Vagina (tissue), 2 donors: ENCODE measurements at regions not wholly inside any gene's neighbourhood (a gene's known extent, or its start where the extent isn't known, plus 50 kb on each side); places are given as distances from the start of the nearest gene placed in this dataset.

Source experiments
- DNase-seq, 2 donors: peaks; one replicate each; pipeline ENCODE4 v3.0.0-alpha.2; 2017; ENCODE audit errors: extremely low spot score in 2 of 2
- H3K27ac ChIP-seq: fragments of 200-600 bp; sonication (generic); one replicate; pipeline ENCODE4 v1.5.1; 2019
- H3K27me3 ChIP-seq: fragments of 200-600 bp; sonication (generic); one replicate; pipeline ENCODE4 v1.5.1; 2019
- H3K36me3 ChIP-seq, 2 donors: fragments of 200-600 bp; sonication (generic); one replicate each; pipeline ENCODE4 v1.5.1; 2017 to 2019
- H3K4me1 ChIP-seq: fragments of 200-600 bp; sonication (generic); one replicate; pipeline ENCODE4 v1.5.1; 2019
- H3K4me3 ChIP-seq, 2 donors: fragments of 200-600 bp; sonication (generic); 1 replicate in 1 of 2; 2 replicates in 1 of 2; pipeline ENCODE4 v1.5.1; 2016 to 2019
- H3K9me3 ChIP-seq: fragments of 200-600 bp; sonication (generic); one replicate; pipeline ENCODE4 v1.5.1; 2019
- POLR2A ChIP-seq, 2 donors: fragments of 450-650 bp; IDR thresholded peaks; one replicate each; pipeline ENCODE4 v1.6.1; 2017; ENCODE audit warnings: antibody characterized with exemption in 2 of 2, mild to moderate bottlenecking in 2 of 2, moderate library complexity in 2 of 2
- POLR2AphosphoS5 ChIP-seq, 2 donors: sonication (generic); formaldehyde crosslinking; IDR thresholded peaks; one replicate each; pipeline ENCODE4 v1.9.0; 2017; ENCODE audit warnings: antibody characterized with exemption in 2 of 2, mild to moderate bottlenecking in 2 of 2, low read depth in 1 of 2; ENCODE audit not compliant: insufficient read depth in 1 of 2
- intact Hi-C: fragments of 100-400 bp; cut with DNase I; formaldehyde crosslinking; loops from one replicate; pipeline ENCODE4 v1.15.1; 2023
- TF ChIP-seq, protein P1 (sequence below), 3 experiments: fragments of 450-650 bp in 2 of 3; fragments of 200-600 bp in 1 of 3; sonication (generic) in 1 of 3; IDR thresholded peaks; one replicate each; pipeline ENCODE4 v1.5.1; 2017 to 2019; ENCODE audit warnings: antibody characterized with exemption in 3 of 3, mild to moderate bottlenecking in 2 of 3, moderate library complexity in 2 of 3

DNA sequence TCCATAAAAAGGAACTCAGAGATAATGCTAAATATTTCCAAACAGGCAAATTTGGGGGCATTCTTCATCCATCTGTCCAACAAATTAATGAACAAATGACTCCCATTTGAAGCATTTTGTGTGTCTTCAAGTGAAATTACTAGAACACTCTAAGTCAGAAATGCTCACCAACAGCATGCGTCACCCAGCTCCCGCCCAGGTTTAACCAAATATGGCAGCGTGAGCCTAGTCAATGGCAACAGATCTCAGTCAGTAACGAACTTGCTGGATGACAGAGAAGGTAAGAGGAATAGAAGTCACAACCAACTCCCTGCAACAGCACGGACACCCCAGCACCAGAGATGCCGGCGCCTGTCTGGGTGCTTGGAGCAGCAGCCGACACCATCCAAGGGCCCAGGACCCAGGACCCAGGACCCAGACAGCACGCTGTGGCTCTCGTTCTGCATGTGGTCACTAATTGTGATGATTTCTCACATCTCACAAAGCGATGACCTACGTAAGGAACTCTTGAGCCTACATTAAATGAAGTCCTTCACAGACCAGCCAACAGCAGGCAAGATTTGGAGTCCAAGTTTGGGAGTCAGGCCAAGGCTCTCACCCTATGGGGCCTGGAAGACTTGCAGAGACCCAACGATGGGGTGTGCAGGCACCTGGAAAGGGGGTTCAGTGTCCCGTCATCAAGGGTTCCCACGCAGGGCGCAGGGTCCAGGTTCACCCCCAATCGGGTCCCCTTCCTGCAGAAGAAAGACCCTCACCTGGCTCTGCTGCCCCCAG is 556.9 kb downstream of the BRD1 start:
- Histone ChIP-seq H3K4me3 (no peak overlapping the region), H3K36me3 (no peaks in the 10 kb centered on the region), H3K27me3 (no peaks in the 10 kb centered on the region), H3K4me1 (no peaks in the 10 kb centered on the region), H3K27ac (no peak overlapping the region), H3K9me3 (no peaks in the 10 kb centered on the region)
- intact Hi-C loops, result no loop called here
- TF ChIP-seq, protein P1, sequence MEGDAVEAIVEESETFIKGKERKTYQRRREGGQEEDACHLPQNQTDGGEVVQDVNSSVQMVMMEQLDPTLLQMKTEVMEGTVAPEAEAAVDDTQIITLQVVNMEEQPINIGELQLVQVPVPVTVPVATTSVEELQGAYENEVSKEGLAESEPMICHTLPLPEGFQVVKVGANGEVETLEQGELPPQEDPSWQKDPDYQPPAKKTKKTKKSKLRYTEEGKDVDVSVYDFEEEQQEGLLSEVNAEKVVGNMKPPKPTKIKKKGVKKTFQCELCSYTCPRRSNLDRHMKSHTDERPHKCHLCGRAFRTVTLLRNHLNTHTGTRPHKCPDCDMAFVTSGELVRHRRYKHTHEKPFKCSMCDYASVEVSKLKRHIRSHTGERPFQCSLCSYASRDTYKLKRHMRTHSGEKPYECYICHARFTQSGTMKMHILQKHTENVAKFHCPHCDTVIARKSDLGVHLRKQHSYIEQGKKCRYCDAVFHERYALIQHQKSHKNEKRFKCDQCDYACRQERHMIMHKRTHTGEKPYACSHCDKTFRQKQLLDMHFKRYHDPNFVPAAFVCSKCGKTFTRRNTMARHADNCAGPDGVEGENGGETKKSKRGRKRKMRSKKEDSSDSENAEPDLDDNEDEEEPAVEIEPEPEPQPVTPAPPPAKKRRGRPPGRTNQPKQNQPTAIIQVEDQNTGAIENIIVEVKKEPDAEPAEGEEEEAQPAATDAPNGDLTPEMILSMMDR (IDR thresholded peaks at IDR 0.05), result no peak
- TF ChIP-seq POLR2A (IDR thresholded peaks at IDR 0.05) (no peak), POLR2AphosphoS5 (IDR thresholded peaks at IDR 0.05; ENCODE audit: insufficient read depth in 1 of 2, low read depth in 1 of 2) (no peak)
- peak in 1 of 2 donors; percentile 79 for DNase-seq

DNA sequence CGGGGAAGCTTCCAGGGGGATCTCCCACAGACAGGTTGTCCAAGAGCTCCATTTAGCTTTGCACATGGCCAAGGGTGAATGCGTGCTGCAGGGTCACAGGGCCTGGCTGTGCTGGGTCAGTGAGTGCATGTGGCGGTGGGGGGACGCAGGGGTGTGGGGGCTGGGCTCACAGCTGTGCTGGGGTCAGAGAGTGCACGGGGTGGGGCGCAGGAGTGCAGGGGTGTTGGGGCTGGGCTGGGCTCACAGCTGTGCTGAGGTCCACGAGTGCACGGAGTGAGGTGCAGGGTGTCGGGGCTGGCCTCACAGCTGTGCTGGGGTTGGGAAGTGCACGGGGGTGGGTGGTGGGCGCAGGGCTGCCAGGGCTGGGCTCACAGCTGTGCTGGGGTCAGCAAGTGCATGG is 557.7 kb downstream of the BRD1 start:
- H3K4me3 ChIP-seq, result no peak overlapping the region
- DNase-seq, result peak in 1 of 2 donors; percentile 58
- intact Hi-C loops, result no loop called here
- no peak for TF ChIP-seq POLR2AphosphoS5 (IDR thresholded peaks at IDR 0.05; ENCODE audit: insufficient read depth in 1 of 2, low read depth in 1 of 2)
- H3K27ac ChIP-seq, result no peak overlapping the region
- no peaks in the 10 kb centered on the region for H3K27me3 ChIP-seq
- no peaks in the 10 kb centered on the region for H3K36me3 ChIP-seq
- H3K4me1 ChIP-seq, result no peaks in the 10 kb centered on the region
- no peaks in the 10 kb centered on the region for H3K9me3 ChIP-seq

DNA sequence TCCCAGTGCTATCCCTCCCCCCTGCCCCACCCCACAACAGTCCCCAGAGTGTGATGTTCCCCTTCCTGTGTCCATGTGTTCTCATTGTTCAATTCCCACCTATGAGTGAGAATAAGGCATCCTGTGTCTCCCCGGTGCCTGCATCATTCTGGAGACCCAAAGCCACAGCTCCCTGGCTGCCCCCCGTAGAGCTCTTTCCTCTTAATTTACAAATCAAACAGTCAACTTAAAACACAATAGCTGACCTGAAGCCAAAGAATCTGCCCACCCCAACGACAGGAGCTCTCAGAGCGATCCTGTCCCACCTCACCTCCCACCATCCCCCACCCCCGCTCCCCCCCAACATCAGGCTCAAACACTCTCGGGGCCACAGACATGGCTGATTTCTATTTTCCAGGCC is 558.3 kb downstream of the BRD1 start:
- no peaks in the 10 kb centered on the region for H3K27me3 ChIP-seq
- intact Hi-C loops, result no loop called here
- H3K36me3 ChIP-seq, result no peaks in the 10 kb centered on the region
- H3K4me3 ChIP-seq, result no peak overlapping the region
- H3K9me3 ChIP-seq, result no peaks in the 10 kb centered on the region
- peak in 1 of 2 donors; percentile 43 for DNase-seq
- TF ChIP-seq POLR2A (IDR thresholded peaks at IDR 0.05) (no peak), POLR2AphosphoS5 (IDR thresholded peaks at IDR 0.05; ENCODE audit: insufficient read depth in 1 of 2, low read depth in 1 of 2) (no peak)
- TF ChIP-seq, protein P1 (IDR thresholded peaks at IDR 0.05), result no peak
- H3K27ac ChIP-seq, result no peak overlapping the region
- H3K4me1 ChIP-seq, result no peaks in the 10 kb centered on the region

DNA sequence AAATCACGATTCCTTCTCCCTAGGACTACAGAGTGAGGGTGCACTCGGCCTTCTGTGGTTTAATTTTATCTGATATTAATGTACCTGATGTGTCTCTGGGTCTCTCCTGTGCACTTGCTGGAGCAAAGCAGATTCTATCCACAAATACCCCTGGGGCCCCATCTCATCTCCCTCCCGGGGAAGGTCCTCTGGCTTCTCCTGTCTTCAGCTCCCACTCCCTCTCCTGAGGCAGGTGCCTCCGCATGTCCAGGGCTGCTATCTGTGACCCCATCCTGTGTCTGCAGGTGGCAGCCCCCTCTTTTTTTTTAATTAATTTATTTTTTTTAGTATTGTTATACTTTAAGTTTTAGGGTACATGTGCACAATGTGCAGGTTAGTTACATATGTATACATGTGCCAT is 558.7 kb downstream of the BRD1 start:
- intact Hi-C loops, result no loop called here
- Histone ChIP-seq H3K4me1 (no peaks in the 10 kb centered on the region), H3K9me3 (no peaks in the 10 kb centered on the region), H3K4me3 (no peak overlapping the region), H3K27me3 (no peaks in the 10 kb centered on the region), H3K27ac (no peak overlapping the region), H3K36me3 (no peaks in the 10 kb centered on the region)
- no peak for TF ChIP-seq POLR2AphosphoS5 (IDR thresholded peaks at IDR 0.05; ENCODE audit: insufficient read depth in 1 of 2, low read depth in 1 of 2)
- no peak for TF ChIP-seq POLR2A (IDR thresholded peaks at IDR 0.05)
- TF ChIP-seq, protein P1 (IDR thresholded peaks at IDR 0.05), result no peak
- peak in 1 of 2 donors; percentile 34 for DNase-seq

DNA sequence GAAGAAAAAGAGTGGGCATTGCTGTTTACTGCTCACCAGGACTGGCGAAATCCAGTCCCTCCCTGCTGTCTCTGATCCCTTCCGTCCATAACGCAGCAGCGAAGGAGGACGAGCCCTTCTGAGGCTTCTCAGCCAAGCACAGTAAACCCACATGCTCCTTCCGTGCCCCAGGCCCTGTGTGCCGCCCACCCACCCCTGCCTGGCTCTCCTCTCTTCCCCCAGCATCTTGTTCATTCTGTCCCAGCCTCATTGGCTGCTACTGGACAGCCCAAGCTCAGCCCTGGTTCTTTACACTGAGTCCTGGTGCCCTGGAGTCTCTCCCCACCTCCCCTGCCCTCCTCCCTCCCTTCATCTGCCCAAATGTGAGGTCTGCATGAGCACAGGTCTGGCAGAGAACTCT is 559.7 kb downstream of the BRD1 start:
- no peak overlapping the region for H3K4me3 ChIP-seq
- H3K36me3 ChIP-seq, result no peaks in the 10 kb centered on the region
- H3K27ac ChIP-seq, result no peak overlapping the region
- intact Hi-C loops, result no loop called here
- no peak for DNase-seq
- H3K4me1 ChIP-seq, result no peaks in the 10 kb centered on the region
- no peaks in the 10 kb centered on the region for H3K27me3 ChIP-seq
- H3K9me3 ChIP-seq, result no peaks in the 10 kb centered on the region
- TF ChIP-seq POLR2A (IDR thresholded peaks at IDR 0.05), result no peak
- TF ChIP-seq, protein P1 (IDR thresholded peaks at IDR 0.05), result no peak
- no peak for TF ChIP-seq POLR2AphosphoS5 (IDR thresholded peaks at IDR 0.05; ENCODE audit: insufficient read depth in 1 of 2, low read depth in 1 of 2)
